WTC11 (cell line): ENCODE measurements at regions not wholly inside any gene's neighbourhood (a gene's known extent, or its start where the extent isn't known, plus 50 kb on each side); places are given as distances from the start of the nearest gene placed in this dataset.

Source experiments
- ATAC-seq: fragments of 200-7000 bp; cut with Tn5 transposase; 2 replicates; pipeline ENCODE4 v1.10.0; 2021; ENCODE audit warnings: mild to moderate bottlenecking, moderate library complexity
- CTCF ChIA-PET: fragments of 300-600 bp; sonication (Branson Sonifier 250); formaldehyde crosslinking; loops from one replicate; lab custom pipeline; 2021; ENCODE audit warnings: antibody characterized with exemption; lab: Charles Lee
- POLR2A ChIA-PET: fragments of 350-600 bp; sonication (Branson Sonifier 250); formaldehyde crosslinking; loops from one replicate; lab custom pipeline; 2021; ENCODE audit warnings: antibody characterized with exemption; lab: Charles Lee
- DNase-seq: peaks from one replicate; pipeline ENCODE4 v3.0.0; 2021; ENCODE audit warnings: low spot score
- H3K27ac Mint-ChIP-seq: 2 replicates; pipeline ENCODE4 v1.8.0; 2021; ENCODE audit warnings: mixed read lengths
- H3K27me3 Mint-ChIP-seq: 2 replicates; pipeline ENCODE4 v1.8.0; 2021; ENCODE audit warnings: low read depth, mild to moderate bottlenecking, moderate library complexity, mixed read lengths
- H3K36me3 Mint-ChIP-seq: 2 replicates; pipeline ENCODE4 v1.8.0; 2021; ENCODE audit warnings: mixed read lengths
- H3K4me1 Mint-ChIP-seq: 2 replicates; pipeline ENCODE4 v1.8.0; 2022; ENCODE audit warnings: mixed read lengths
- H3K4me3 Mint-ChIP-seq: 2 replicates; pipeline ENCODE4 v1.8.0; 2021; ENCODE audit warnings: mild to moderate bottlenecking, moderate library complexity, mixed read lengths
- H3K9me3 Mint-ChIP-seq: 2 replicates; pipeline ENCODE4 v1.8.0; 2021; ENCODE audit warnings: mixed read lengths
- ATF1 ChIP-seq: sonication (generic); formaldehyde crosslinking; IDR thresholded peaks from 2 replicates; pipeline ENCODE4 v1.8.1; 2023; ENCODE audit warnings: mild to moderate bottlenecking, moderate library complexity, missing genetic modification reagents
- CTCF ChIP-seq: fragments of 200-600 bp; IDR thresholded peaks from 2 replicates; pipeline ENCODE4 v1.8.0; 2022; ENCODE audit warnings: antibody characterized with exemption
- E2F1 ChIP-seq: sonication (generic); formaldehyde crosslinking; IDR thresholded peaks from 2 replicates; pipeline ENCODE4 v1.8.0; 2022; ENCODE audit warnings: mild to moderate bottlenecking, missing genetic modification reagents
- E2F4 ChIP-seq: sonication (generic); formaldehyde crosslinking; IDR thresholded peaks from 2 replicates; pipeline ENCODE4 v1.8.1; 2022; ENCODE audit warnings: low read depth, mild to moderate bottlenecking, moderate library complexity, missing genetic modification reagents, borderline replicate concordance
- ELF4 ChIP-seq: sonication (generic); formaldehyde crosslinking; IDR thresholded peaks from 2 replicates; pipeline ENCODE4 v1.8.1; 2022; ENCODE audit warnings: low read depth, mild to moderate bottlenecking, moderate library complexity, missing genetic modification reagents
- FOXJ3 ChIP-seq: sonication (generic); formaldehyde crosslinking; IDR thresholded peaks from 2 replicates; pipeline ENCODE4 v1.9.0; 2021; ENCODE audit warnings: missing genetic modification reagents, mild to moderate bottlenecking, borderline replicate concordance
- GRHL2 ChIP-seq: fragments of 250-450 bp; sonication (Bioruptor Pico); IDR thresholded peaks from 2 replicates; pipeline ENCODE4 v1.8.0; 2022; ENCODE audit warnings: mild to moderate bottlenecking, moderate library complexity; ENCODE audit not compliant: insufficient replicate concordance, severe bottlenecking
- MAX ChIP-seq: sonication (generic); formaldehyde crosslinking; IDR thresholded peaks from 2 replicates; pipeline ENCODE4 v1.8.0; 2022; ENCODE audit warnings: mild to moderate bottlenecking, missing genetic modification reagents
- NFATC4 ChIP-seq: fragments of 250-450 bp; sonication (Bioruptor Pico); IDR thresholded peaks from 2 replicates; pipeline ENCODE4 v1.9.0; 2021; ENCODE audit warnings: mild to moderate bottlenecking
- NFE2L1 ChIP-seq: sonication (generic); formaldehyde crosslinking; IDR thresholded peaks from 2 replicates; pipeline ENCODE4 v1.8.1; 2023; ENCODE audit warnings: missing genetic modification reagents
- RELA ChIP-seq: sonication (generic); formaldehyde crosslinking; IDR thresholded peaks from 2 replicates; pipeline ENCODE4 v1.8.1; 2022; ENCODE audit warnings: missing genetic modification reagents, mild to moderate bottlenecking, borderline replicate concordance
- SMAD3 ChIP-seq: sonication (generic); formaldehyde crosslinking; IDR thresholded peaks from 2 replicates; pipeline ENCODE4 v1.8.0; 2022; ENCODE audit warnings: missing genetic modification reagents, mild to moderate bottlenecking, borderline replicate concordance
- SMAD4 ChIP-seq: sonication (generic); formaldehyde crosslinking; IDR thresholded peaks from 2 replicates; pipeline ENCODE4 v1.8.0; 2022; ENCODE audit warnings: mild to moderate bottlenecking, missing genetic modification reagents
- TCF7 ChIP-seq: sonication (generic); formaldehyde crosslinking; IDR thresholded peaks from 2 replicates; pipeline ENCODE4 v1.8.0; 2022; ENCODE audit warnings: mild to moderate bottlenecking, low read depth, missing genetic modification reagents, moderate library complexity
- TP53 ChIP-seq: sonication (generic); formaldehyde crosslinking; IDR thresholded peaks from 2 replicates; pipeline ENCODE4 v1.8.1; 2023; ENCODE audit warnings: mild to moderate bottlenecking, missing genetic modification reagents
- ZNF396 ChIP-seq: fragments of 250-450 bp; sonication (Bioruptor Pico); IDR thresholded peaks from 2 replicates; pipeline ENCODE4 v1.8.0; 2021; ENCODE audit warnings: mild to moderate bottlenecking, moderate library complexity, borderline replicate concordance
- ZNF423 ChIP-seq: fragments of 250-450 bp; sonication (Bioruptor Pico); IDR thresholded peaks from 2 replicates; pipeline ENCODE4 v2.1.2; 2022; ENCODE audit warnings: mild to moderate bottlenecking, moderate library complexity
- ZNF671 ChIP-seq: fragments of 250-450 bp; sonication (Bioruptor Pico); IDR thresholded peaks from 2 replicates; pipeline ENCODE4 v1.8.0; 2021; ENCODE audit warnings: mild to moderate bottlenecking
- TF ChIP-seq, protein P1 (sequence below): fragments of 250-450 bp; sonication (Bioruptor Pico); IDR thresholded peaks from 2 replicates; pipeline ENCODE4 v1.9.0; 2021; ENCODE audit warnings: moderate library complexity, mild to moderate bottlenecking, inconsistent platforms, borderline replicate concordance
- TF ChIP-seq, protein P2 (sequence below): sonication (generic); formaldehyde crosslinking; IDR thresholded peaks from 2 replicates; pipeline ENCODE4 v1.8.0; 2023; ENCODE audit warnings: missing genetic modification reagents
- TF ChIP-seq, protein P3 (sequence below): fragments of 250-450 bp; sonication (Bioruptor Pico); IDR thresholded peaks from 2 replicates; pipeline ENCODE4 v1.9.0; 2021; ENCODE audit warnings: mild to moderate bottlenecking
- TF ChIP-seq, protein P4 (sequence below): sonication (generic); formaldehyde crosslinking; IDR thresholded peaks from 2 replicates; pipeline ENCODE4 v1.8.1; 2023; ENCODE audit warnings: mild to moderate bottlenecking, moderate library complexity, missing genetic modification reagents

DNA sequence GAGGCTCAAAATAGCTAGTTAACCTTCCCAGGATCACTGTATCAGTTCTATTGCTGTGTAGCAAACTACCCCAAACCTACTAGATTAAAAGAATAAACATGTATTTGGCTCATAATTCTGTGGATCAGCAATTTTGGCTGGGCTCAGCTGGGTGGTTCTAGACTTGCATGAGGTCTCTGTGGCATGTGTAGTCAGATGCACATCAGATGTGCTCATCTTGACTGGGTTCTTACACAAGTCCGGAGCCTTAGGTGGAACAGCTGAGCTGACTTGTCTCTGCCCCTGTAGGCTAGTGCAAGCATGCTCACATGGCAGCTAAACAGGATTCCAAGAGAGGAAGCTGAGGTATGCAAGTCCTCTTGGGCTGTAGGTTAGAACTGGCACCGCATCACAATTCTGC lies 137.7 kb upstream of the PRNP start:
- CTCF ChIA-PET, result interaction anchor here (0.5 to 1.1 kb wide), 2 partner anchors 20 to 476 kb away, joined by 3 to 7 read pairs; no protein-coding TSS in a partner anchor
- Mint-ChIP-seq H3K4me3 (no peak overlapping the region), H3K9me3 (peaks cover 7% of the 10 kb centered on the region), H3K27ac (no peak overlapping the region), H3K4me1 (peaks cover 40% of the 10 kb centered on the region), H3K36me3 (0 out of 2 replicates have a peak, but pooled peaks cover 3% of the 10 kb centered on the region), H3K27me3 (no peaks in the 10 kb centered on the region)
- TF ChIP-seq RELA (CRISPR knock-in tag) (no peak), SMAD4 (CRISPR knock-in tag) (no peak), E2F4 (CRISPR knock-in tag) (no peak), ZNF396 (CRISPR knock-in tag) (no peak), CTCF (no peak), E2F1 (no peak), TCF7 (CRISPR knock-in tag) (no peak)
- TF ChIP-seq, protein P1, sequence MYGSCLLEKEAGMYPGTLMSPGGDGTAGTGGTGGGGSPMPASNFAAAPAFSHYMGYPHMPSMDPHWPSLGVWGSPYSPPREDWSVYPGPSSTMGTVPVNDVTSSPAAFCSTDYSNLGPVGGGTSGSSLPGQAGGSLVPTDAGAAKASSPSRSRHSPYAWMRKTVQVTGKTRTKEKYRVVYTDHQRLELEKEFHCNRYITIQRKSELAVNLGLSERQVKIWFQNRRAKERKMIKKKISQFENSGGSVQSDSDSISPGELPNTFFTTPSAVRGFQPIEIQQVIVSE (CRISPR knock-in tag), result no peak
- POLR2A ChIA-PET, result no interaction called here
- no peak for ATAC-seq
- DNase-seq, result no peak

DNA sequence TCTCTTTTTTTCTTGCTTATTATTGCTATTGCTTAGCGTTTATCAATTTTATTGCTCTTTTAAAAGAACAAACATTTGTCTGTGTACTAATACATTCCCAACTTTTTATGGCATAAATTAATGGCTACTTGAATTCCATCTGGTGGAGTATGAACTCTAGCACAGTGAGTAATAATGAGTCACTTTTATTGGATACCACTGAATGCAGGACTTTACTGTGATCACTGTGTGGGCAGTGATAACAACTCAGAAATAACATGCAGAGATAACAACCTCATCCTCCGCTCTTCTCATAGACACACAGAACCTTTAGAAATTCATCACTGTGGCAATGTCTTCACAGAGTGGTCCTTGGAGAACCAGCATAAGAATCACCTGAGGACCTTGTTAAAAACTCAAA lies 139.5 kb upstream of the PRNP start:
- Mint-ChIP-seq H3K27me3 (no peaks in the 10 kb centered on the region), H3K36me3 (0 out of 2 replicates have a peak, but pooled peaks cover 3% of the 10 kb centered on the region), H3K4me1 (peaks cover 40% of the 10 kb centered on the region), H3K4me3 (no peak overlapping the region), H3K27ac (peak overlapping the region; percentile 8; the same call in 1 of the 2 replicates)
- POLR2A ChIA-PET, result no interaction called here
- no peak for ATAC-seq
- no peak for DNase-seq
- no peak for TF ChIP-seq ZNF423 (CRISPR knock-in tag)
- TF ChIP-seq GRHL2 (CRISPR knock-in tag), result no peak
- TF ChIP-seq ELF4 (CRISPR knock-in tag), result no peak
- no peak for TF ChIP-seq FOXJ3 (CRISPR knock-in tag)
- TF ChIP-seq TP53 (CRISPR knock-in tag), result no peak
- no peak for TF ChIP-seq MAX
- TF ChIP-seq, protein P2, sequence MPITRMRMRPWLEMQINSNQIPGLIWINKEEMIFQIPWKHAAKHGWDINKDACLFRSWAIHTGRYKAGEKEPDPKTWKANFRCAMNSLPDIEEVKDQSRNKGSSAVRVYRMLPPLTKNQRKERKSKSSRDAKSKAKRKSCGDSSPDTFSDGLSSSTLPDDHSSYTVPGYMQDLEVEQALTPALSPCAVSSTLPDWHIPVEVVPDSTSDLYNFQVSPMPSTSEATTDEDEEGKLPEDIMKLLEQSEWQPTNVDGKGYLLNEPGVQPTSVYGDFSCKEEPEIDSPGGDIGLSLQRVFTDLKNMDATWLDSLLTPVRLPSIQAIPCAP (CRISPR knock-in tag), result no peak
- no peak for TF ChIP-seq NFE2L1 (CRISPR knock-in tag)
- no peak for TF ChIP-seq NFATC4 (CRISPR knock-in tag)
- TF ChIP-seq, protein P3, sequence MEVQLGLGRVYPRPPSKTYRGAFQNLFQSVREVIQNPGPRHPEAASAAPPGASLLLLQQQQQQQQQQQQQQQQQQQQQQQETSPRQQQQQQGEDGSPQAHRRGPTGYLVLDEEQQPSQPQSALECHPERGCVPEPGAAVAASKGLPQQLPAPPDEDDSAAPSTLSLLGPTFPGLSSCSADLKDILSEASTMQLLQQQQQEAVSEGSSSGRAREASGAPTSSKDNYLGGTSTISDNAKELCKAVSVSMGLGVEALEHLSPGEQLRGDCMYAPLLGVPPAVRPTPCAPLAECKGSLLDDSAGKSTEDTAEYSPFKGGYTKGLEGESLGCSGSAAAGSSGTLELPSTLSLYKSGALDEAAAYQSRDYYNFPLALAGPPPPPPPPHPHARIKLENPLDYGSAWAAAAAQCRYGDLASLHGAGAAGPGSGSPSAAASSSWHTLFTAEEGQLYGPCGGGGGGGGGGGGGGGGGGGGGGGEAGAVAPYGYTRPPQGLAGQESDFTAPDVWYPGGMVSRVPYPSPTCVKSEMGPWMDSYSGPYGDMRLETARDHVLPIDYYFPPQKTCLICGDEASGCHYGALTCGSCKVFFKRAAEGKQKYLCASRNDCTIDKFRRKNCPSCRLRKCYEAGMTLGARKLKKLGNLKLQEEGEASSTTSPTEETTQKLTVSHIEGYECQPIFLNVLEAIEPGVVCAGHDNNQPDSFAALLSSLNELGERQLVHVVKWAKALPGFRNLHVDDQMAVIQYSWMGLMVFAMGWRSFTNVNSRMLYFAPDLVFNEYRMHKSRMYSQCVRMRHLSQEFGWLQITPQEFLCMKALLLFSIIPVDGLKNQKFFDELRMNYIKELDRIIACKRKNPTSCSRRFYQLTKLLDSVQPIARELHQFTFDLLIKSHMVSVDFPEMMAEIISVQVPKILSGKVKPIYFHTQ, result no peak
- TF ChIP-seq ATF1 (CRISPR knock-in tag), result no peak
- TF ChIP-seq, protein P1 (CRISPR knock-in tag), result no peak
- TF ChIP-seq ZNF671 (CRISPR knock-in tag), result no peak
- no peak for TF ChIP-seq SMAD3 (CRISPR knock-in tag)
- TF ChIP-seq, protein P4, sequence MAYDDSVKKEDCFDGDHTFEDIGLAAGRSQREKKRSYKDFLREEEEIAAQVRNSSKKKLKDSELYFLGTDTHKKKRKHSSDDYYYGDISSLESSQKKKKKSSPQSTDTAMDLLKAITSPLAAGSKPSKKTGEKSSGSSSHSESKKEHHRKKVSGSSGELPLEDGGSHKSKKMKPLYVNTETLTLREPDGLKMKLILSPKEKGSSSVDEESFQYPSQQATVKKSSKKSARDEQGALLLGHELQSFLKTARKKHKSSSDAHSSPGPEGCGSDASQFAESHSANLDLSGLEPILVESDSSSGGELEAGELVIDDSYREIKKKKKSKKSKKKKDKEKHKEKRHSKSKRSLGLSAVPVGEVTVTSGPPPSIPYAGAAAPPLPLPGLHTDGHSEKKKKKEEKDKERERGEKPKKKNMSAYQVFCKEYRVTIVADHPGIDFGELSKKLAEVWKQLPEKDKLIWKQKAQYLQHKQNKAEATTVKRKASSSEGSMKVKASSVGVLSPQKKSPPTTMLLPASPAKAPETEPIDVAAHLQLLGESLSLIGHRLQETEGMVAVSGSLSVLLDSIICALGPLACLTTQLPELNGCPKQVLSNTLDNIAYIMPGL, result no peak
- TF ChIP-seq, all 79 proteins: peak for 0
- peaks cover 7% of the 10 kb centered on the region for H3K9me3 Mint-ChIP-seq
- CTCF ChIA-PET, result interaction anchor here (0.7 to 1.0 kb wide), 3 partner anchors 9 to 22 kb away, joined by 3 to 4 read pairs (median 4); no protein-coding TSS in a partner anchor
